ENCODE measurements at regions not wholly inside any gene's neighbourhood (a gene's known extent, or its start where the extent isn't known, plus 50 kb on each side); places are given as distances from the start of the nearest gene placed in this dataset.

- DNase-seq (ENCODE audit: low read depth, low spot score), result no peak
These were observed 104.8 kb upstream of the ZNF217 start for GRCh38 chr20:53698371-53698978.

GRCh38 chr20:53695797-53696527, 102.3 kb upstream of the ZNF217 start:
- DNase-seq (ENCODE audit: low read depth, low spot score), result no peak

GRCh38 chr20:53693262-53693871, 99.7 kb upstream of the ZNF217 start:
- DNase-seq (ENCODE audit: low read depth, low spot score), result no peak

- peak; percentile 71 for DNase-seq (ENCODE audit: low read depth, low spot score)
These were observed 98.9 kb upstream of the ZNF217 start for GRCh38 chr20:53692465-53693067.

- DNase-seq (ENCODE audit: low read depth, low spot score), result no peak
These were observed 98.2 kb upstream of the ZNF217 start for GRCh38 chr20:53691811-53692192.

GRCh38 chr20:53691060-53691810, 97.6 kb upstream of the ZNF217 start:
- no peak for DNase-seq (ENCODE audit: low read depth, low spot score)

GRCh38 chr20:53688085-53688484, 94.4 kb upstream of the ZNF217 start:
- no peak for DNase-seq (ENCODE audit: low read depth, low spot score)

GRCh38 chr20:53685070-53685595, 91.5 kb upstream of the ZNF217 start:
- no peak for DNase-seq (ENCODE audit: low read depth, low spot score)

GRCh38 chr20:53683506-53683905, 89.9 kb upstream of the ZNF217 start:
- no peak for DNase-seq (ENCODE audit: low read depth, low spot score)

- no peak for DNase-seq (ENCODE audit: low read depth, low spot score)
These were observed 87.9 kb upstream of the ZNF217 start for GRCh38 chr20:53681352-53682212.

GRCh38 chr20:53679597-53680309, 86.1 kb upstream of the ZNF217 start:
- DNase-seq (ENCODE audit: low read depth, low spot score), result no peak

GRCh38 chr20:53678990-53679596, 85.5 kb upstream of the ZNF217 start:
- no peak for DNase-seq (ENCODE audit: low read depth, low spot score)

- no peak for DNase-seq (ENCODE audit: low read depth, low spot score)
These were observed 84.8 kb upstream of the ZNF217 start for GRCh38 chr20:53678315-53678989.

- DNase-seq (ENCODE audit: low read depth, low spot score), result no peak
These were observed 84.0 kb upstream of the ZNF217 start for GRCh38 chr20:53677447-53678314.

GRCh38 chr20:53676987-53677386, 83.3 kb upstream of the ZNF217 start:
- no peak for DNase-seq (ENCODE audit: low read depth, low spot score)

- no peak for DNase-seq (ENCODE audit: low read depth, low spot score)
These were observed 82.8 kb upstream of the ZNF217 start for GRCh38 chr20:53676519-53676822.

GRCh38 chr20:53672484-53673129, 79.0 kb upstream of the ZNF217 start:
- no peak for DNase-seq (ENCODE audit: low read depth, low spot score)

GRCh38 chr20:53671370-53671769, 77.7 kb upstream of the ZNF217 start:
- DNase-seq (ENCODE audit: low read depth, low spot score), result no peak

Measured in pulmonary artery endothelial cell (primary cell).